ENCODE measurements at regions not wholly inside any gene's neighbourhood (a gene's known extent, or its start where the extent isn't known, plus 50 kb on each side); places are given as distances from the start of the nearest gene placed in this dataset.

DNA sequence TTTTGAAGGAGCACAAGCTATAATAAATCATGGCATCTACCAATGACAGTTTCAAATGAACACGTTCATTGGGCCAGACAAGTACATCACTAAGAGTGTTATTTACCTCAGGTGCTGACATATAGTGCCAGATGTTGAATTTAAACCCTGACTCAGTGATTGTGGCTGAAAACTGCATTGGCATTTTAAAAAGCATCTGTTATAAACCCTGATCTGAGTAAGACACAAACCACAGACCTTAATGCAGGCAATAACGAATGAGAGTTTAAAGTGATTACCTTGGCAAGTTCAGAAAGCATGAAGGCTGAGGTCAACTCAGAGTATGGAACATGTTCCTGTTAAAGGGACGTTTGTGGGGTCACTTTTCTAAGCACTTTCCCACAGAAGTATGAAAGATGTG is 865.1 kb upstream of the TMPRSS15 start:
- no peaks in the 10 kb centered on the region for H3K27me3 ChIP-seq
- in situ Hi-C loops (cut with MboI; ENCODE audit: low sequenced_read_pairs in 4 of 4) = no loop called here
- DNase-seq (no peak), ATAC-seq (no peak)
- H3K4me3 ChIP-seq = no peak overlapping the region
- TF ChIP-seq POLR2A (IDR thresholded peaks at IDR 0.05) = no peak
- TF ChIP-seq, protein P1, sequence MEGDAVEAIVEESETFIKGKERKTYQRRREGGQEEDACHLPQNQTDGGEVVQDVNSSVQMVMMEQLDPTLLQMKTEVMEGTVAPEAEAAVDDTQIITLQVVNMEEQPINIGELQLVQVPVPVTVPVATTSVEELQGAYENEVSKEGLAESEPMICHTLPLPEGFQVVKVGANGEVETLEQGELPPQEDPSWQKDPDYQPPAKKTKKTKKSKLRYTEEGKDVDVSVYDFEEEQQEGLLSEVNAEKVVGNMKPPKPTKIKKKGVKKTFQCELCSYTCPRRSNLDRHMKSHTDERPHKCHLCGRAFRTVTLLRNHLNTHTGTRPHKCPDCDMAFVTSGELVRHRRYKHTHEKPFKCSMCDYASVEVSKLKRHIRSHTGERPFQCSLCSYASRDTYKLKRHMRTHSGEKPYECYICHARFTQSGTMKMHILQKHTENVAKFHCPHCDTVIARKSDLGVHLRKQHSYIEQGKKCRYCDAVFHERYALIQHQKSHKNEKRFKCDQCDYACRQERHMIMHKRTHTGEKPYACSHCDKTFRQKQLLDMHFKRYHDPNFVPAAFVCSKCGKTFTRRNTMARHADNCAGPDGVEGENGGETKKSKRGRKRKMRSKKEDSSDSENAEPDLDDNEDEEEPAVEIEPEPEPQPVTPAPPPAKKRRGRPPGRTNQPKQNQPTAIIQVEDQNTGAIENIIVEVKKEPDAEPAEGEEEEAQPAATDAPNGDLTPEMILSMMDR (IDR thresholded peaks at IDR 0.05 in 4 of 5, conservative IDR thresholded peaks at IDR 0.05 in 1 of 5) = no peak
- H3K27ac ChIP-seq = no peak overlapping the region
- intact Hi-C loops (cut with DNase I; ENCODE audit: low total_unique reads) = no loop called here
- H3K36me3 ChIP-seq = no peaks in the 10 kb centered on the region
- no peaks in the 10 kb centered on the region for H3K9me3 ChIP-seq
- no peaks in the 10 kb centered on the region for H3K4me1 ChIP-seq

DNA sequence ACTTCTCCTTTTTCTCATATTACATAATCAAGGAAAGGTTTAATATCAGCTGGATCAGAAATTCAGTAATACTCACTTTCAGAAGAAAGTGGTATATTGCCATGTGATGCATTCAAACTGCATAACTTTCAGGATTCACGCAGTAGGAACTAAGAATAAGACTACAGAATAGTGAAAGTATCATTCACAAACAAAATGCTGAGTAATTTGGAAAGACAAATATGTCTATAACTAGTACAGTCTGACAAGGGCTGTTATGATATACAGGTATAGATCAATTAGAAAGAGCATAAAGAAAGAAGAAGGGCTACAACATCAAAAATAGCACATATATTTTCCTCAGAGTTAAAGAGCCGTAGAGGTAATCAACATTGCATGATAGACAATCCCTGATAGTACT is 871.5 kb upstream of the TMPRSS15 start:
- H3K4me1 ChIP-seq = no peaks in the 10 kb centered on the region
- in situ Hi-C loops (cut with MboI; ENCODE audit: low sequenced_read_pairs in 4 of 4) = no loop called here
- intact Hi-C loops (cut with DNase I; ENCODE audit: low total_unique reads) = no loop called here
- DNase-seq = no peak
- no peak overlapping the region for H3K27ac ChIP-seq
- ATAC-seq = no peak
- TF ChIP-seq, protein P1 (IDR thresholded peaks at IDR 0.05 in 4 of 5, conservative IDR thresholded peaks at IDR 0.05 in 1 of 5) = no peak
- no peak for TF ChIP-seq POLR2A (IDR thresholded peaks at IDR 0.05)
- no peaks in the 10 kb centered on the region for H3K9me3 ChIP-seq
- no peaks in the 10 kb centered on the region for H3K36me3 ChIP-seq
- no peak overlapping the region for H3K4me3 ChIP-seq
- H3K27me3 ChIP-seq = no peaks in the 10 kb centered on the region

DNA sequence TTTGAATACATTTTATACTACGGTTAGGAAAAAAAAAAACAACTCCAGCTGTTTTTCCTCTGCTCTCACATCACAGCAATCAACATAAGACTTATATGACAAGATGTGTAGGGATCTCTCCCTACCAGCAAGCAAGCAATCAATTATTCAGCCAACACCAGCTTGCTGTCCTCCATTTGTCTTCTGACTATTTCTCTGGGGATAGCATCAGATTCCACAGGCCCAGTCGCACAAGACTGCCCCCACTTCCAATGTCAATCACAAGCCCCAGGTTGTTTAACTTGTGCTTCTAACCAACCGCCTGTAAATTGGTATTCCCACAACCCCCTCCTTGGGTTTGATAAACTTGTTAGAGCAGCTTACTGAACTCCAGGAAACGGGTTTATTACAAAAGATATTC is 873.1 kb upstream of the TMPRSS15 start:
- Histone ChIP-seq H3K9me3 (no peaks in the 10 kb centered on the region), H3K27ac (no peak overlapping the region), H3K4me3 (no peak overlapping the region), H3K27me3 (no peaks in the 10 kb centered on the region), H3K4me1 (no peaks in the 10 kb centered on the region), H3K36me3 (no peaks in the 10 kb centered on the region)
- ATAC-seq (no peak), DNase-seq (no peak)
- TF ChIP-seq POLR2A (IDR thresholded peaks at IDR 0.05) = no peak
- TF ChIP-seq, protein P1 (IDR thresholded peaks at IDR 0.05 in 4 of 5, conservative IDR thresholded peaks at IDR 0.05 in 1 of 5) = no peak
- intact Hi-C loops (cut with DNase I; ENCODE audit: low total_unique reads) (no loop called here), in situ Hi-C loops (cut with MboI; ENCODE audit: low sequenced_read_pairs in 4 of 4) (no loop called here)

DNA sequence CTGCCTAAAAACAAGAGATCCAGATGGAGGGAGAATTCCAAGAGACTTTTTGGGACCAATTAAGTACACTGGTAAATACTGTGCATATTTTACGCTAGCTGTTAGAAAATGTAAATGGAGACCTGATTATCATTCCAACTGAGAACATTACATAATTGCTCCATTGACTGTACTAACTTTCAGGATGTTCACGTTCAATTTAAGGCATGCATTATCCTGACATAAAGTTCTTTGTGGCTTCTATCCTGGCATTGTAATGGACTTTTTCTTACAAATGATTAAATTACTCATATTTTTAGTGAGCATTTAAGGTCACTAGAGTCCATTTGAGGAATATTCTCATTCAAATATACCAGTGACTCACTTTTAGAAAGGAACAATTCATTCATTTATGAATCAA is 883.3 kb upstream of the TMPRSS15 start:
- in situ Hi-C loops (cut with MboI; ENCODE audit: low sequenced_read_pairs in 4 of 4) (no loop called here), intact Hi-C loops (cut with DNase I; ENCODE audit: low total_unique reads) (no loop called here)
- no peak overlapping the region for H3K4me3 ChIP-seq
- no peaks in the 10 kb centered on the region for H3K36me3 ChIP-seq
- no peak overlapping the region for H3K27ac ChIP-seq
- no peak for DNase-seq
- TF ChIP-seq, protein P1 (IDR thresholded peaks at IDR 0.05 in 4 of 5, conservative IDR thresholded peaks at IDR 0.05 in 1 of 5) = no peak
- H3K9me3 ChIP-seq = no peaks in the 10 kb centered on the region
- H3K4me1 ChIP-seq = no peaks in the 10 kb centered on the region
- no peak for ATAC-seq
- no peaks in the 10 kb centered on the region for H3K27me3 ChIP-seq

DNA sequence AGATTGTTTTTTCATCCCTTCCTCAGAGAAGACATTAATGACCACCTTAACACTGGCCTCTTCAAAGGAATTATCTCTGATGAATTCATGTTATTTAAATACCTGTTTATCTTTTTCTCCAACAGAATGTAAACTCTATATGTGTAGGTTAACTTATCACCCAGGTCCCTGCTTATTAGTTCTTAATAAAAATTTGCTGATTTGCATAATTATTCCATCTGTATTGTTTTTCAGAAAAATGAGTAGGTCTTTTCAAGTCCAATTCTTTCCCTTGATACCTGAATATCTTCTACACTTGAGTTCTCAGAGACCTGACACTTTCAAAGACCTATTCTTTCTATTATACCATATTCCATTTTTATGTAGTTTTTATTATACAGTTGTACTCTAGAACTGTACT is 886.7 kb upstream of the TMPRSS15 start:
- ATAC-seq (no peak), DNase-seq (no peak)
- intact Hi-C loops (cut with DNase I; ENCODE audit: low total_unique reads) = no loop called here
- H3K9me3 ChIP-seq = no peaks in the 10 kb centered on the region
- H3K27ac ChIP-seq = no peak overlapping the region
- no peak overlapping the region for H3K4me3 ChIP-seq
- in situ Hi-C loops (cut with MboI; ENCODE audit: low sequenced_read_pairs in 4 of 4) = no loop called here
- H3K36me3 ChIP-seq = no peaks in the 10 kb centered on the region
- H3K4me1 ChIP-seq = no peaks in the 10 kb centered on the region
- H3K27me3 ChIP-seq = no peaks in the 10 kb centered on the region
- TF ChIP-seq, protein P1 (IDR thresholded peaks at IDR 0.05 in 4 of 5, conservative IDR thresholded peaks at IDR 0.05 in 1 of 5) = no peak
- TF ChIP-seq POLR2A (IDR thresholded peaks at IDR 0.05) = no peak

All from gastrocnemius medialis (tissue), 4 donors.